ENCODE measurements at regions not wholly inside any gene's neighbourhood (a gene's known extent, or its start where the extent isn't known, plus 50 kb on each side); places are given as distances from the start of the nearest gene placed in this dataset.

DNA sequence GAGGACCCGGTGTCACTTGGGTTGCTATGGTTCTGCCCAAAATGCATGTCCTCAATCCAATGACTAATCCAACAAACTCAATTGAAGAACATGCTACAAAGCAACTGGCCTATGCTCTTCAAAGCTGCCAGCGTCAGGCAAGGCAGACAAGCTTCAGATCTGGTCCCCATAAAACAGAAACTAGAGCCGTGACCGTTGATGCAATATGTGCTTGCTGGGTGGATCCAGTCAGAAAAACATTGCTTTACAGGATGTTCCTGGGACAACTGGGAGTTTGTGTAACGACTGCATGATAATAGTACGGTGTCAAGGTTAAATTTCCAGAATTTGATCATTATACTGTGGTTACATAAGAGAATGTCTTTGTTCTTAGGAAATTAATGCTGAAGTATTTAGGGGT is 120.7 kb upstream of the CTBP2 start:
- H3K4me2 ChIP-seq (ENCODE audit: insufficient read depth, low read length): no peak overlapping the region

DNA sequence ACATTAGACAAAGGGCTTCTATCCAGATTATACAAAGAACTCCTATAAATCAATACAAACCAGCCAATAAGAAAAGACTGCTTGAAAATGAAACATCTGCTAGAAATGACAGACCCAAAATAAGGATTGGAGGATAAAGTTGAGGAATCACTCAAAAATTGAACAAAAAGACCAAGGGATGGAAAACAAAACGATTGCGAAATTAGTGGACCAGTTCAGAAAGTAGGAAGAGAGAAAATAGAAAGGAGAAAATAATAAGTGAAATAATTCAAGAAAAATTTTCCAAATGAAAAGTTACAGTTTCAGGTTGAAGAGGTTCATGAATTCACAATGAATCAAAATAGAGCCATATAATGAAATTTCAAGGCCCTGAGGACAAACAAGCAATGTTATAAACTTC is 115.8 kb upstream of the CTBP2 start:
- no peak for TF ChIP-seq JUN (IDR thresholded peaks at IDR 0.05; ENCODE audit: borderline replicate concordance, insufficient read depth, insufficient read length, low read depth)
- H3K27ac ChIP-seq (ENCODE audit: insufficient read depth, low read depth, low read length): no peak overlapping the region
- H3K27me3 ChIP-seq (ENCODE audit: control insufficient read depth in 2 of 2, insufficient read depth in 2 of 2, low read length in 2 of 2): no peaks in the 10 kb centered on the region
- no TSS peak for BruUV-seq (replicated peaks)
- no peaks in the 10 kb centered on the region for H3K36me3 ChIP-seq (ENCODE audit: control insufficient read depth in 2 of 2, extremely low read depth in 1 of 2, insufficient read depth in 2 of 2, low read length in 2 of 2)
- no peaks in the 10 kb centered on the region for H4K20me1 ChIP-seq (replicated peaks; ENCODE audit: control insufficient read depth, extremely low read depth, insufficient read depth, low read length)
- no peak overlapping the region for H3K4me2 ChIP-seq (ENCODE audit: insufficient read depth, low read length)
- no peaks in the 10 kb centered on the region for H3K4me1 ChIP-seq (ENCODE audit: control insufficient read depth, extremely low read depth, insufficient read depth, low read length)
- no peaks in the 10 kb centered on the region for H3K9me1 ChIP-seq (replicated peaks; ENCODE audit: control insufficient read depth, extremely low read depth, insufficient read depth, low read length)
- no peak overlapping the region for H2AFZ ChIP-seq (ENCODE audit: low read depth, low read length)
- DNase-seq (ENCODE audit: low read depth, low spot score) (no peak), FAIRE-seq (no peak)
- ChIA-PET POLR2A (no interaction called here), CTCF (no interaction called here)
- H3K9ac ChIP-seq (replicated peaks; ENCODE audit: extremely low read depth, insufficient read depth, low read length): no peak overlapping the region
- dilution Hi-C loops (cut with MboI; ENCODE audit: extremely low pct_ligation_motif_present, low sequenced_read_pairs) (no loop called here), intact Hi-C loops (cut with micrococcal nuclease) (no loop called here)
- no peaks in the 10 kb centered on the region for H3K9me3 ChIP-seq (replicated peaks; ENCODE audit: control insufficient read depth, insufficient read depth, low read length)
- no peaks in the 10 kb centered on the region for H3K79me2 ChIP-seq (ENCODE audit: control insufficient read depth, insufficient read depth, low read length)
- no peak overlapping the region for H3K4me3 ChIP-seq (replicated peaks in 1 of 3; ENCODE audit: insufficient read depth in 1 of 3, low read depth in 1 of 3, low read length in 3 of 3)

More for the DNA sequence above, 120.7 kb upstream of the CTBP2 start:
- no peak for TF ChIP-seq POLR2AphosphoS5 (IDR thresholded peaks at IDR 0.05; ENCODE audit: insufficient read depth, low read depth, low read length)
- no peak for TF ChIP-seq MYC (IDR thresholded peaks at IDR 0.05; ENCODE audit: low read depth, low read length)
- no peak for TF ChIP-seq MAX (IDR thresholded peaks at IDR 0.05; ENCODE audit: insufficient read depth, insufficient read length)
- no peak for TF ChIP-seq POLR2A (IDR thresholded peaks at IDR 0.05; ENCODE audit: low read depth, low read length)
- TF ChIP-seq EZH2 (IDR thresholded peaks at IDR 0.05; ENCODE audit: borderline replicate concordance, low read depth, low read length, severe bottlenecking): no peak
- TF ChIP-seq GATA2 (IDR thresholded peaks at IDR 0.05; ENCODE audit: insufficient read depth, insufficient read length, low read depth, low read length): no peak
- TF ChIP-seq FOS (IDR thresholded peaks at IDR 0.05; ENCODE audit: borderline replicate concordance, insufficient read depth, low read length): no peak
- ChIA-PET POLR2A (interaction anchor here (0.7 kb wide), 1 partner anchor 348 kb away, joined by 3 read pairs; no protein-coding TSS in a partner anchor), CTCF (no interaction called here)
- dilution Hi-C loops (cut with MboI; ENCODE audit: extremely low pct_ligation_motif_present, low sequenced_read_pairs): no loop called here
- Histone ChIP-seq H3K79me2 (ENCODE audit: control insufficient read depth, insufficient read depth, low read length) (no peaks in the 10 kb centered on the region), H3K9me3 (replicated peaks; ENCODE audit: control insufficient read depth, insufficient read depth, low read length) (no peaks in the 10 kb centered on the region), H3K4me3 (replicated peaks in 1 of 3; ENCODE audit: insufficient read depth in 1 of 3, low read depth in 1 of 3, low read length in 3 of 3) (no peak overlapping the region), H3K36me3 (ENCODE audit: control insufficient read depth in 2 of 2, extremely low read depth in 1 of 2, insufficient read depth in 2 of 2, low read length in 2 of 2) (no peaks in the 10 kb centered on the region), H3K4me1 (ENCODE audit: control insufficient read depth, extremely low read depth, insufficient read depth, low read length) (no peaks in the 10 kb centered on the region), H3K9me1 (replicated peaks; ENCODE audit: control insufficient read depth, extremely low read depth, insufficient read depth, low read length) (no peaks in the 10 kb centered on the region), H3K27me3 (ENCODE audit: control insufficient read depth in 2 of 2, insufficient read depth in 2 of 2, low read length in 2 of 2) (peaks cover 0 to 2% of the 10 kb centered on the region in 2 experiments), H2AFZ (ENCODE audit: low read depth, low read length) (no peak overlapping the region), H3K27ac (ENCODE audit: insufficient read depth, low read depth, low read length) (no peak overlapping the region), H4K20me1 (replicated peaks; ENCODE audit: control insufficient read depth, extremely low read depth, insufficient read depth, low read length) (no peaks in the 10 kb centered on the region), H3K9ac (replicated peaks; ENCODE audit: extremely low read depth, insufficient read depth, low read length) (no peak overlapping the region)
- intact Hi-C loops (cut with micrococcal nuclease): no loop called here
- no TSS peak for BruUV-seq (replicated peaks)
- DNase-seq (ENCODE audit: low read depth, low spot score) (no peak), FAIRE-seq (no peak)
